ENCODE measurements at regions not wholly inside any gene's neighbourhood (a gene's known extent, or its start where the extent isn't known, plus 50 kb on each side); places are given as distances from the start of the nearest gene placed in this dataset.
A peak's percentile ranks its signal among the peaks of the same experiment; 100 is the strongest.
"Not testable (repeated sequence)": the region's sequence is repeated elsewhere in the genome, so short reads cannot be mapped to it uniquely, and the experiment has no call there.

DNA sequence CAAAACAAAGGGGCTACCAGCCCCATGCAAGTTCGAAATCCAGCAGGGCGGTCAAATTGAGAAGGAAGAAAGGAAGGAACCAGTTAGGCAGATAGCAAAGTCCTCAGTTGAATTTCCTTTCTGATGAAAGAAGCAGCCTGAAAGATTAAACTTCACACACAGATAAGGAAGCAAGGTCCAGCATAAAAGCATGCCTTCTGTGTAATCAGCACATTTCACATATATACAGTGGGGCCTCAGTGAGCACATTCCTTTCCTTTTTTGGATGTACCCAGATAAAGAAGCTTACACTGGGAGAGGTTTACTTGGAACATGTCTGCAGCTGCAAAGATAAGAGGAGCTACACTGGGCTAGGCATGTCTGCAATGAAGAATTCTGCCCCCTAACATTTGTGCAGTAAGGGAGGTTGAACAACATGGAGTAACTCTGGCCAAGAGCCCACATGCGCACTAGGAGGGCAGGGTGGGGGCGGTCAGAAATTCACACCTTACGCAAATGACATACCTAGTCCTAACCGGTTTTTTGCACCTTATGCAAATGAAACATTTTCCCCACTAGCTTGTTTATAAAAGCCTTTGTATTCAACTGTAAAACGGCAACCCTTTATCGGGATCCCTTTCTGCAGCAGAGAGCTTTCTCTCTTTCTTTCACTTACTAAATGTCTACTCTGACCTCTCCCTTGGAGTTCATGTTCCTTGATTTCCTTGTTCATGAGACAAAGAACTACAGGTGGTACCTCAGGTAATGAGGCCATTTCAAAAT is 149.7 kb upstream of the FBXL17 start:
- no peak for DNase-seq

- no peak for DNase-seq
These were observed 148.8 kb upstream of the FBXL17 start for GRCh38 chr5:108530706-108531105.

DNA sequence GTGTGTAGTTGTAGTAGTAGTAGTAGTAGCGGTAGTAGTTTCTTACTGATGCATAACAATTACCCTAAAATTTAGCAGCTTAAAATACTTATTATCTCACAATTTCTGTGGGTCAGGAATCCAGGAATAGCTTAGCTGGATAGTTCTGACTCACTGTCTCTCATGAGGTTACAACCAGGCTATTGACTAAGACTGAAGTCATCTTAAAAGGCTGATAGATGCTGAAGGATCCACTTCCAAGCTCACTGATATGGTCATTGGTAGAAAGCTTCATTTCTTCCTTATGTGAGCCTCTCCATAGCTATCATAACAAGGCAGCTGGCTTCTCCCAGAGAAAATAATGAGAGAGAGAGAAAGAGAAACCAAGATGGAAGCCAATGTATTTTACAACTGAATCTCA is 147.5 kb upstream of the FBXL17 start:
- DNase-seq = no peak

GRCh38 chr5:108528655-108529054 is 146.8 kb upstream of the FBXL17 start:
- DNase-seq = no peak

GRCh38 chr5:108524564-108524963 is 142.7 kb upstream of the FBXL17 start:
- no peak for DNase-seq

DNA sequence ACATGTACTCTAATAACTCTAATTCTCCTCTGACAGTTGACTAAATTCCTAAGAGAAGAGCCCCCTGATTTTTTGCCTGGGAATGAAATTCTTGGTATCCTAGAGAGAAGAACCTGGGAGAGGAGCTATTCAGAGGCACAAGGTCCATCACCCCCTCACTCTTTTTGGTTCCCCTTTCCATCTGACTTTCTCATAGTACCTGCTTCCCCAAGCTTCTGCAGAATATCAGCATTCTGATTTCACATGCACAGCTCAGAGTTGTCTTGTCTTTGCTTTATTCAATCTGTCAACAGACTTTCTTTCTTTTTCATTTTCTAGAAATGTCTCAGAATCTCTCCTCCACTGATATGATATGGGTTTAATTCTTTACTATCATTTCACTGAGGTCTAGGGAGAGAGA is 141.5 kb upstream of the FBXL17 start:
- DNase-seq = no peak

DNA sequence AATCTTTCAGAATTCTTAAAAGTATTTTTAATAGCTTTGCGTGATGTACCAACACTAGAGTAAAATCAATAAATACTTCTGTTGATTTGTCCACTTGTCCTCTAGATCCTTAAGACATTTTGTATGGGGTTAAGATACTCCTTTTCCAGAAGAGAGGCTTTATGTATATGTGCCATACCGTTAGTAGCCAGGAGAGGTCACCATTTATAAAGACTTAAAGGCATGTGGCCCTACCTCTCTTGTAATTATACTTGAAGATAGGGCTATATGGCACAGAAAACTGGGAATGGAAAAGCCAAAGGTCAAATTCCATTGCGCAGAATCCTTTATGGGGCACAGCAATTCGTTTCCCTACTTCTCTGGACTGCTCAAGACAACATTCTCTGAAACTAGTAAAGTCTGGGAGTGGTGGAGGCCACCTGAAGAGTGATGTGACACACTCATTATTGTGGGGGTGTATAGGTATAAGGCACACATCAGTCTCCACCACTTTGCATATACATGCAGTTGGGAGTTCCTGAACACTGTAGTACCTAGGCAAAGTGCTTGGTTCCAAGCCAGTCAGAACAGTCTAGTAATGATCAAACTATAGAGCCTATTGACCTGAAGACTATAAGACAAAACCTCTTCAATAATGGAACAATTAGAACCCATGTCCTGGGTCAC is 140.1 kb upstream of the FBXL17 start:
- DNase-seq = peak; percentile 62

GRCh38 chr5:108521011-108521700 is 139.3 kb upstream of the FBXL17 start:
- DNase-seq = no peak

GRCh38 chr5:108516785-108517184 is 134.9 kb upstream of the FBXL17 start:
- DNase-seq = no peak

DNA sequence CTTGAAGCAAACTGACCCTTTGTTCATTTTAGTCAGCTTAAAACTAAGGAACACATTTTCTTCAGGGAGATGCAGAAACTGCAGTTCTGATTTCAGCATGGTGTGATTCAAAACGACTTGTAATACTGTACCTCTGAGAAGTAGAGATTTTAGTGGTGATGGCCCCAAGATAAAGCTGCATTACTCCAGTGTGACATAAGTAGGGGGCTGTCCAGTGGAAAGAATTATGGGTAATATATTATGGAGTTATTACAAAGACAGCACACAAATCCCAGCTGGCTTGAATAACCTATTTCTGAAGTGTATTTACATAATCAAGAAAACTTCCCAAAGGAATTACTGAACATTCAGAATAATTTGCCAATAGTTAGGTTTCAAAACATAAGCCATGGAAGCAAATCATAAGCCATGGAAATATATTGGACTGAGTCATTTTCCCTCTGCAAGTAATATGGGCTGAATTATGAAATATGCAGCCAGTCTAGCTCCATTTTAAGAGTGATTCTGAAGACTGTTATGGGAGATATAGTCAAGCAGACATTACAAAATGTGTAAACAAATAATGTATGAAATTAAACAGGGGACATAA is 133.7 kb upstream of the FBXL17 start:
- DNase-seq = no peak

- no peak for DNase-seq
These were observed 127.1 kb upstream of the FBXL17 start for GRCh38 chr5:108508979-108509378.

- DNase-seq = no peak
These were observed 125.7 kb upstream of the FBXL17 start for GRCh38 chr5:108507631-108508030.

- no peak for DNase-seq
These were observed 123.7 kb upstream of the FBXL17 start for GRCh38 chr5:108505608-108506007.

DNA sequence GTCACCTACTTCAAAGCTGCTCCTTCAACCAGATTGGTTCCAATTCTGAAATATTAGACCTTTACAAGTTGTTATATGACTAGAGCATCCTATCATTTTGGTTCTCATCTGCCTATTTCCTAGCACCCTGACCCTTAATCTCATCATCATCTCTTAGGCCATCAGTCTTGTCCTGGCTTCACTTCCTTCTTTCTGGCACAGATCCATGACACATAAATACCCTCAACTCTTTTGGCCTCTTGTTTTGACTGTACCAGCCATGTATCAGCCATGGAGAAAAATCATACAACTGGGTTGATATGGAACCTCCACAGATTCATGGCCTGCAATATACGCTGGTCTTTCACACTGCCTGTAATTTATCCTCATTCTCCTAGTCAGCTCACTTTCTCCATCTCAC is 123.1 kb upstream of the FBXL17 start:
- no peak for DNase-seq

- no peak for DNase-seq
These were observed 122.1 kb upstream of the FBXL17 start for GRCh38 chr5:108503986-108504385.

DNA sequence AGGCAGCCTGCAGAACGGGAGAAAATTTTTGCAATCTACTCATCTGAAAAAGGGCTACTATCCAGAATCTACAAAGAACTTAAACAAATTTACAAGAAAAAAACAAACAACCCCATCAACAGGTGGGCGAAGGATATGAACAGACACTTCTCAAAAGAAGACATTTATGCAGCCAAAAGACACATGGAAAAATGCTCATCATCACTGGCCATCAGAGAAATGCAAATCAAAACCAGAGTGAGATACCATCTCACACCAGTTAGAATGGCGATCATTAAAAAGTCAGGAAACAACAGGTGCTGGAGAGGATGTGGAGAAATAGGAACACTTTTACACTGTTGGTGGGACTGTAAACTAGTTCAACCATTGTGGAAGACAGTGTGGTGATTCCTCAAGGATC is 113.7 kb upstream of the FBXL17 start:
- not testable (repeated sequence) for DNase-seq

DNA sequence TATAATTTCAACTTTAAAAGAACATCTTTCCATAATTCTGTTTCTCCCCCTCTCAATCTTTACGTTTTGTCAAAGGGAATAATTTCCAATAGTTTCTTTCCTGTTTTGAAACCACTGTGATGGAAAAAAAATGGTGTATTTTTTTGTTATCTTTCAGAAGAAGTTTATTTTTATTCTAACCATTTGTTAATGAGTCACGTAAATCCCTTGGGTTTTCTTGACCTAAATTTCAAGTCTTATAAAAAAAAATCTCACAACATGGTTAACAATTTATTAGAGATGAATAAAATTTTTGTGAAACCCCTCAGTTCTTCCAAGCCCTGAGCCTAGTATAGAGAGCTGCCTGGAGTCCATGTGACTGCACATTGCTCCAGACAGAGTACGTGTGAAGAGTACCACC is 106.1 kb upstream of the FBXL17 start:
- DNase-seq = no peak

- DNase-seq = no peak
These were observed 102.1 kb upstream of the FBXL17 start for GRCh38 chr5:108484035-108484434.

DNA sequence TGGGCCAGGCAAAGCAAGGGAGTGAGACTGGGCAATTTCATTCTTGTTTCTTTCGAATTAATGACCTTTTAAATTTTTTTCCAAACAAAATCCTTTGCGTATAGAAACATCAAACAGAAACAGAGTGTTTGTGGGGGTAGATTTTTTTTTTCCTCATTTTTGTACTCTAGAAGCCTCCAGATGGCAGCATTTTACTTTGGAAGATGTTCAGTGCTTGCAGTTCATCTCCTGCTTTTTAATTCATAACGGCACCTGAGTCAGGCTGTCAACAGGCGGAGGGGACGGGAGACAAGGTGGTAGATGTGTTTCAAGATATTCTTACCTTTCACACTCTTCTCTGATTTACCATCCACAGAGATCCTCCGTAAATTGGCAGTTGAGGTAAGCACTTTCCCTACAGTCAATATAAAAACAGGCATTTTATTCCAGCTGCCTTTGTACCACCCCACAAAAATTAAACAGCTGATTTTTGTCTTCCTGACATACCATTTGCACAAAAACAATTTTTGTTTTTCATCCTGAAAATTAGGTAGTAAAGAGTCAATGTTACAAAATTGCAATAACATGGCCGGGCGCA is 99.5 kb upstream of the FBXL17 start:
- DNase-seq = peak; percentile 19

DNA sequence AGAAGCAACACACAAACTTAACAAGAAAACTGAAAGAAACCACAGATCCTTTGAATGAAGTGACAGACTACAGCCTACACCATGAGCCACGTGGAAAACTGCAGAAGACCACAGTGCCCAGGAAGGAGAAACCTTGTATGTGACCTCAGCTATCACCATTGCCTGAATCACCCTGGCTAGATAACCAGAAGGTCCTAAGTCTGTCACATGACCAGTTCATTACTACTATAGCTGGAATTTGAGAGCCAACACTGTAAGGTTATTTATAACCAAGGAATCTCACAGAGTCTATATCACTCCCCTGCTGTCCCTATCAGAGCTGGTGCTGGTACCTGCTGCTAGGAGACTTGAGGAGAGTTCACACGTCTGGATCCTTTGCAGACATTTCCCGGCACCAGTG is 90.3 kb upstream of the FBXL17 start:
- no peak for DNase-seq

DNA sequence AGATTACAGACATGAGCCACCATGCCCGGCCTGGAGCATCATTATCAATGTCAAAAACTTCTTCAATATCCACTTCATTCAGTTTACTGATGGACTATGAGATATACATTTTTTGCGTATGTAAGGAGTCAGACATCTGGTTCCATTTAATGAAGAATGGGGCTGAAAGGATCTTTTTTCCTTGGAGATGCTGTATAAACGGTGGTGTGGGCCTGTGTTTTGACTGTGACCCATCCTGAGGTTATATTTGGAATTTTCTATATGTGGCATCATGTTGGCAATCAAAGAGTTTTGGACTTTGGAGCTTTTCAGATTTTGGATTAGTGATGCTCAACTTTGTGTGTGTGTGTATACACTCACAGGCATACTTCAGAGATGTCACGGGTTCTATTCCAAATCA is 85.7 kb upstream of the FBXL17 start:
- no peak for DNase-seq

DNA sequence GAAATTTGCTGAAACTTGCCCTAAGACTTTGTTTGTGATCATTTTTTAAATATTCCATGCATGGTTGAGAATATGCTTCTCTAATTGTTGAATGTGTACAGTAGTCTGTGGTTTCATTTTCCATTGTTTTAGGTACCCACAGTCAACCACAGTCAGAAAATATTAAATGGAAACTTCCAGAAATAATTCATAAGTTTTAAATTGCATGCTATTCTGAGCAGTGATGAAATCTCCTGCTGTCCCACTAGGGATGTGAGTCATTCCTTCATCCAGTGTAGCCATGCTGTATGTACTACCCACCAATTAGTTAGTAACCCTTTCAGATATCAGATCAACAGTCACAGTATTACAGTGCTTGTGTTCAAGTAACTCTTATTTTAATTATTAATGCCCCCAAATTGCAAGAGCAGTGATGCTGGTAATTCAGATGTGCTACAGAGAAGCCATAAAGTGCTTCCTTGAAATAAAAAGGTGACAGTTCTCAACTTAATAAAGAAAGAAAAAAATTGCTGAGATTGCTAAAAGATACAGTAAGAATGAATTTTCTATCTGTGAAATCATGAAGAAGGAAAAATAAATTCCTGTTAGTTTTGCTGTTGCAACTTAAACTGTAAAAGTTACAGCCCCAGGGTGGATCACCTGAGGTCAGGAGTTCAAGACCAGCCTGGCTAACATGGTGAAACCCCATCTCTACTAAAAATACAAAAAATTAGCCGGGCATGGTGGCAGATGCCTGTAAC is 79.9 kb upstream of the FBXL17 start:
- no peak for DNase-seq

Measured in muscle of arm (tissue), 1 donor.